ENCODE measurements at regions not wholly inside any gene's neighbourhood (a gene's known extent, or its start where the extent isn't known, plus 50 kb on each side); places are given as distances from the start of the nearest gene placed in this dataset.

GRCh38 chr13:97564956-97565355, 131.0 kb downstream of the RAP2A start:
- TF ChIP-seq CTCF (IDR thresholded peaks at IDR 0.05; ENCODE audit: low read length) (no peak), EZH2 (IDR thresholded peaks at IDR 0.05; ENCODE audit: borderline replicate concordance, low read length) (no peak)

Measured in OCI-LY1 (cell line).